Neural crest cell (in vitro differentiated cells): ENCODE measurements at regions not wholly inside any gene's neighbourhood (a gene's known extent, or its start where the extent isn't known, plus 50 kb on each side); places are given as distances from the start of the nearest gene placed in this dataset.

Experiments used
- DNase-seq: peaks from one replicate; pipeline ENCODE4 v3.0.0; 2021; ENCODE audit warnings: low read depth, mixed read lengths, low spot score
- H3K27ac Mint-ChIP-seq: one replicate; pipeline ENCODE4 v1.8.0; 2021; ENCODE audit warnings: mild to moderate bottlenecking, mixed read lengths; ENCODE audit not compliant: unreplicated experiment
- H3K27me3 Mint-ChIP-seq: 2 replicates; pipeline ENCODE4 v1.8.0; 2021; ENCODE audit warnings: low read depth, mild to moderate bottlenecking, mixed read lengths
- H3K36me3 Mint-ChIP-seq: 2 replicates; pipeline ENCODE4 v1.8.0; 2021; ENCODE audit warnings: low read depth, mild to moderate bottlenecking, mixed read lengths
- H3K4me1 Mint-ChIP-seq: 2 replicates; pipeline ENCODE4 v1.8.0; 2021; ENCODE audit warnings: mixed read lengths
- H3K4me3 Mint-ChIP-seq: one replicate; pipeline ENCODE4 v1.8.0; 2021; ENCODE audit warnings: mild to moderate bottlenecking, mixed read lengths
- H3K9me3 Mint-ChIP-seq: 2 replicates; pipeline ENCODE4 v1.8.0; 2021; ENCODE audit warnings: mixed read lengths
- CTCF ChIP-seq: fragments of 200-600 bp; sonication (generic); conservative IDR thresholded peaks from 2 replicates; pipeline ENCODE4 v1.5.0; 2021; ENCODE audit warnings: antibody characterized with exemption, mild to moderate bottlenecking

DNA sequence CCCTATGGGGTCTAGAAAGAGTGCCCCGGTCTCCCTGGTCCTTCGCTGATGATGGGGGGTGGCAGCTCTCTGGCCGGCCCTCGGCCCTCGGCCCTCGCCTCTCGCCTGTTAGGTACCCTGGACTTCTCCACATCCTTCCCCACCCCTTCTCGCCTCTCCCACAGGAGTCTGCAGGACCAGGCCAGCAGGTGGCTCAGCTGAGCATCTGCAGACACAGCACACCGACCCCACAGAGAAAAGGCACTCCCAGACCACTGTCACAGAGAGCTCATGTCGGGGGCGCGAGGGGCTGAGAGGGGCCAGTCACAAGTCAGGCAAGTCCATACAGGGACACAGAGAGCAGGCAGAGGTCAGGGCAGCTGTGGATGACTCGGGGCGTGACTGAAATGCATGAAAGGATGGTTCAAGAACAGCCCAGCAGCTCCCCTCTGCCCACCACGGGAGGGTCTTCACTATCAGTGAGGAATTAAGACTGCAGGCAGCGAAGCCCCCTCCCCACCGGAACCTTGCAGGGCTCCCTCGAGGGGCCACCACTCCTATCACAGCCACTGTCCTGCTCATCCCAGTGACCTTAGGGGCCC is 181.7 kb upstream of the NSMCE3 start:
- peak; percentile 44 for TF ChIP-seq CTCF
- Mint-ChIP-seq H3K36me3 (no peaks in the 10 kb centered on the region), H3K9me3 (no peaks in the 10 kb centered on the region), H3K27me3 (no peaks in the 10 kb centered on the region), H3K4me1 (peaks cover 29% of the 10 kb centered on the region), H3K27ac (no peak overlapping the region), H3K4me3 (peak overlapping the region; percentile 23)
- DNase-seq = peak; percentile 18

DNA sequence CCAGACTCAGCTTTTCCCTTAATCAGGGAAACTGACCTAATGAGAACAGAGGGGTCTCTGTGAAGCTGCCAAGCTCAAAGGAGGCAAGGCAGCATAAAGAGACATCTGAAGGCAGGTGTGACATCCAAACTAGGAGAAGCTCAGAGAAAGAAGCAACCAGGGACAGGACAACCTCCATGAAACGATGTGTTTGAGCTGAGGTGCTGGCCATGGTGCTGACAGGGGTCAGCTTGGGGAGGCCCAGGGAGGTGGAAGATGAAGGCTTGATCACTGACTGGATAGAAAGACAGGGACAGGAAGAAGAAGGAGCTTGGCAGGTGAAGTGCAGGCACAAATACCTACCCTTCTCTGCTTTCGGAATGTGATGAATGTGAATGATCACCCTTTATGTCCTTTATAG is 179.5 kb upstream of the NSMCE3 start:
- no peak for TF ChIP-seq CTCF
- Mint-ChIP-seq H3K4me3 (no peak overlapping the region), H3K27ac (no peak overlapping the region), H3K27me3 (no peaks in the 10 kb centered on the region), H3K9me3 (no peaks in the 10 kb centered on the region), H3K36me3 (no peaks in the 10 kb centered on the region), H3K4me1 (peaks cover 29% of the 10 kb centered on the region)
- DNase-seq = peak; percentile 22

DNA sequence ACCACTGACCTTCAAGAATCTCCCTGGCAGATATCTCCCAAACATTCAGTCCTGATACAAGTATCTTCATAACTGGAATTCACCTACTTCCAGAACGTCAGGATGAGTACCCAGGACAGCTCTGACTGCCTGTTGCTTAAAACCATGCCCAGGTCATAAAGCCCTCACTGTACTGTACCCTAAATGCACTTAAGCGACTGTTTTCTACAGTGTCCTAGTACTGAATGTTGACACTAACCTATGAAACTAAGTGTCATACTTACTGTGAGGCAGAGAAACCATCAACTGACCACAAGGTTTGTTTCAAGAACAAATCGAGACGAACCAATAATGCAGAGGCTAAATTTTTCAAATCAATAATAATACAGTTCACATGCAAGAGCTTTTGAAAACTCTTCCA is 178.7 kb upstream of the NSMCE3 start:
- no peak overlapping the region for H3K27ac Mint-ChIP-seq
- peaks cover 23% of the 10 kb centered on the region for H3K4me1 Mint-ChIP-seq
- no peaks in the 10 kb centered on the region for H3K27me3 Mint-ChIP-seq
- TF ChIP-seq CTCF = no peak
- no peaks in the 10 kb centered on the region for H3K36me3 Mint-ChIP-seq
- H3K9me3 Mint-ChIP-seq = no peaks in the 10 kb centered on the region
- no peak for DNase-seq
- H3K4me3 Mint-ChIP-seq = no peak overlapping the region

DNA sequence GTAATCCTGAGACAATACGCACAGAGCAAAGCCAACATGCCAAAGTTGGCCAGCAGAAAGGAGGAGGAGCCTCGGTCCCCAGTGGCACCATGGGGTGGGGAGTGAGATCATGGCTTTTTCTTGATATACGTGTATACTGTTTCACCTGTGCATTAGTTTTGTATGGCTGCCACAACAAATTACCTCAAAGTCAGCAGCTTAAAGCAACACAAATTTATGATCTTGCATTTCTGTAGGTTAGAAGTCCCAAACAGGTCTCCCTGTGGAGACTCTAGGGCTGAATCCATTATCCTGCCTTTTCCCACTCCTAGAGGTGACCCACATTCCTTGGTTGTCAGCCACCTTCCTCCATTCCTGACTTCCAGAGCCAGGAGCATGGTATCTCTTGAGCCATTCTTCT is 176.9 kb upstream of the NSMCE3 start:
- H3K36me3 Mint-ChIP-seq = no peaks in the 10 kb centered on the region

DNA sequence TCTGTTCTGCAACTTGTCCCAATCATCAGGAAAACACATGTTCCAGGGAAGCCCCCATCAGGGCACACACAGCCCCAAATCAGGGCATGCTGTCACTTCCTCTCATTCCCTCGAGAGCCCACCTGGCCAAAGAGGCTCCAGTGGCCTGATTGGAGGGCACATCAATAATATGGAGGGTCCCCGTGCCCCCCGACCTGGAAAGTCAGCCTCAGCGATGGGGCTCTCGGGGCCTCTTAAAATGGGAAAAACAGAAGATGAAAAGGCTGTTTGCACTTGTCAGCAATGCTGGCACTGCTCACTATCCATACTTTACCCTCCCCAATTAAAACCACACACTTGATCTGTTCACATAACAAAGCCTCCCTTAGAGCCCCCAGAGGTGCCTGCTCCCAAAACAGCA is 172.9 kb upstream of the NSMCE3 start:
- Mint-ChIP-seq H3K27me3 (no peaks in the 10 kb centered on the region), H3K4me3 (no peak overlapping the region), H3K27ac (no peak overlapping the region), H3K4me1 (no peaks in the 10 kb centered on the region), H3K9me3 (peaks cover 3% of the 10 kb centered on the region), H3K36me3 (no peaks in the 10 kb centered on the region)
- TF ChIP-seq CTCF = no peak
- no peak for DNase-seq

More for the DNA sequence above, 176.9 kb upstream of the NSMCE3 start:
- DNase-seq = no peak
- Mint-ChIP-seq H3K27ac (no peak overlapping the region), H3K9me3 (no peaks in the 10 kb centered on the region), H3K27me3 (no peaks in the 10 kb centered on the region), H3K4me1 (peaks cover 5% of the 10 kb centered on the region), H3K4me3 (no peak overlapping the region)
- no peak for TF ChIP-seq CTCF
